HG03196 (cell line): ENCODE measurements at regions not wholly inside any gene's neighbourhood (a gene's known extent, or its start where the extent isn't known, plus 50 kb on each side); places are given as distances from the start of the nearest gene placed in this dataset.
"Not testable (repeated sequence)": the region's sequence is repeated elsewhere in the genome, so short reads cannot be mapped to it uniquely, and the experiment has no call there.

Experiments used
- ATAC-seq: cut with Tn5 transposase; IDR thresholded peaks from one replicate; pipeline ENCODE4 v1.9.1; 2021; ENCODE audit not compliant: unreplicated experiment

- no peak for ATAC-seq
Observed at GRCh38 chr12:70069221-70070105, 173.8 kb upstream of the CNOT2 start.

- ATAC-seq, result no peak
Observed at GRCh38 chr12:70070494-70071007, 172.7 kb upstream of the CNOT2 start.

GRCh38 chr12:70074510-70074909 is 168.7 kb upstream of the CNOT2 start:
- no peak for ATAC-seq

GRCh38 chr12:70077441-70077840 is 165.8 kb upstream of the CNOT2 start:
- no peak for ATAC-seq

- ATAC-seq, result no peak
Observed at GRCh38 chr12:70078161-70078560, 165.1 kb upstream of the CNOT2 start.

GRCh38 chr12:70080566-70080965 is 162.7 kb upstream of the CNOT2 start:
- no peak for ATAC-seq

- ATAC-seq, result no peak
Observed at GRCh38 chr12:70082997-70083676, 160.1 kb upstream of the CNOT2 start.

- ATAC-seq, result no peak
Observed at GRCh38 chr12:70083677-70084020, 159.6 kb upstream of the CNOT2 start.

- ATAC-seq, result not testable (repeated sequence)
Observed at GRCh38 chr12:70086372-70086771, 156.9 kb upstream of the CNOT2 start.

- no peak for ATAC-seq
Observed at GRCh38 chr12:70091021-70091521, 152.2 kb upstream of the CNOT2 start.

- ATAC-seq, result no peak
Observed at GRCh38 chr12:70094467-70094866, 148.8 kb upstream of the CNOT2 start.

- ATAC-seq, result no peak
Observed at GRCh38 chr12:70096759-70097410, 146.3 kb upstream of the CNOT2 start.

GRCh38 chr12:70101064-70101463 is 142.2 kb upstream of the CNOT2 start:
- ATAC-seq, result no peak

GRCh38 chr12:70106347-70106746 is 136.9 kb upstream of the CNOT2 start:
- ATAC-seq, result no peak

- ATAC-seq, result no peak
Observed at GRCh38 chr12:70110085-70110484, 133.1 kb upstream of the CNOT2 start.

GRCh38 chr12:70117670-70118069 is 125.6 kb upstream of the CNOT2 start:
- no peak for ATAC-seq

GRCh38 chr12:70120970-70121369 is 122.3 kb upstream of the CNOT2 start:
- ATAC-seq, result no peak

GRCh38 chr12:70121562-70121961 is 121.7 kb upstream of the CNOT2 start:
- no peak for ATAC-seq

- ATAC-seq, result no peak
Observed at GRCh38 chr12:70122804-70123203, 120.4 kb upstream of the CNOT2 start.

- ATAC-seq, result no peak
Observed at GRCh38 chr12:70149013-70149412, 94.2 kb upstream of the CNOT2 start.

- ATAC-seq, result no peak
Observed at GRCh38 chr12:70149665-70150064, 93.6 kb upstream of the CNOT2 start.

- no peak for ATAC-seq
Observed at GRCh38 chr12:70150230-70150629, 93.0 kb upstream of the CNOT2 start.
